GM18511 (cell line): ENCODE measurements at regions not wholly inside any gene's neighbourhood (a gene's known extent, or its start where the extent isn't known, plus 50 kb on each side); places are given as distances from the start of the nearest gene placed in this dataset.
"Not testable (repeated sequence)": the region's sequence is repeated elsewhere in the genome, so short reads cannot be mapped to it uniquely, and the experiment has no call there.

ENCODE experiments used
- ATAC-seq: cut with Tn5 transposase; IDR thresholded peaks from one replicate; pipeline ENCODE4 v1.9.1; 2021; ENCODE audit warnings: mild to moderate bottlenecking, moderate library complexity; ENCODE audit not compliant: unreplicated experiment

GRCh38 chr3:153023896-153024295 lies 138.1 kb upstream of the RAP2B start:
- no peak for ATAC-seq

GRCh38 chr3:153026026-153026425 lies 136.0 kb upstream of the RAP2B start:
- peak; percentile 58 for ATAC-seq

- ATAC-seq, result no peak
Observed at GRCh38 chr3:153028381-153028780, 133.6 kb upstream of the RAP2B start.

- no peak for ATAC-seq
Observed at GRCh38 chr3:153029350-153029749, 132.7 kb upstream of the RAP2B start.

DNA sequence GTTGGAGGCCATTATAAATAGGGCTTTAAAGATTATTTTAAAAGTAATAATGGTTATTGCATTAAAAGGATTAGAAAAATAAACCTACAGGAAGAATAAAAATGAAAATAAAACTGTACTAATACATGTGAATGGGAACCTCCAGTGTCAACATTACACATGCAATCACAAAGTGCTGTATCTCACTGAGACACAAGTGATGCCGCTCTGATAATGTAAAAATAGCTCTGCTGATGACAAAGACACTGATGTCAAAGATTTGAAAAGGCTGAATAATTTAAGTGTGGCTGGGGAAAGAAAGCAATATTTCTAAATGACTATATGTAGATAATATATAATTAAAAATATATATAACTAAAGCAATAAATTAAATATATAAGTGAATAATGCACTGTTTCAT lies 129.1 kb upstream of the RAP2B start:
- no peak for ATAC-seq

DNA sequence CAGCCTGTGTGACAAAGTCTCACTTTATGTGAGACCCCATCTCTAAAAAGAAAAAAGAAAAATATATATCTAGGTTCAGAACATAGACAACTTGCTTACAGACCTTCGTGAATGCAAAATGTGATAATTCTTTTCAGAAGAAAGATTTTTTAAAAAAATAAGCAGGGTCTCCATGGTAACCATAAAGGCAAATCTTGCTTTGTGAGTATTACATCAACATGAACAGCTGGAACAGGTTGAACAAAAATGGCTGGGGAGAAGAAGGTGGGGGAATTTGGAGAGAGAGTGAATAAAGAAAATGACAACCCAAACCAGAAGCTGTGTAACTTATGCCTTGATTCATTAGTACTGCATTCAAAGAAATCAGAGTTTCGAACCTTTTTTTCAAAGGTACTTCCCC lies 125.2 kb upstream of the RAP2B start:
- ATAC-seq, result no peak

- ATAC-seq, result no peak
Observed at GRCh38 chr3:153038367-153038766, 123.7 kb upstream of the RAP2B start.

GRCh38 chr3:153038779-153039178 lies 123.2 kb upstream of the RAP2B start:
- ATAC-seq, result no peak

DNA sequence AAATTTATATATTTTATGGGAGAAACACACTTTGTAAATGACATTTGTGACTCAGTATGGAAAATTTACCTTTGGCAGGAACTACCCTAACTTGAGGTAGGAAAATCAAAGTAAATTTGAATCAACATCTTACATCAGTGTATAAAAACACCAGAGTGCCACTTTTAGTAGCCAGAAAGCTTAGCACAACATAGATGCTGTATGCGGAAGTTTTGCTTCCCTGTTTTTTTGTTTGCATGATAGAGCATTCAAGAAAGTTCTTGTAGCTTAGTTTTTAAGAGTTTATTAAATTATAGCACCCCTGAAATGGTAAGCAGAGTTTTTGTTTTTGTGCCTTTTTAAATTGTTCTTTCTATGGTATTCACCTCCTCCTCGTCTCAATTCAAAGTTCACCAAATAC lies 120.8 kb upstream of the RAP2B start:
- ATAC-seq, result no peak

GRCh38 chr3:153042088-153042487 lies 119.9 kb upstream of the RAP2B start:
- ATAC-seq, result no peak

DNA sequence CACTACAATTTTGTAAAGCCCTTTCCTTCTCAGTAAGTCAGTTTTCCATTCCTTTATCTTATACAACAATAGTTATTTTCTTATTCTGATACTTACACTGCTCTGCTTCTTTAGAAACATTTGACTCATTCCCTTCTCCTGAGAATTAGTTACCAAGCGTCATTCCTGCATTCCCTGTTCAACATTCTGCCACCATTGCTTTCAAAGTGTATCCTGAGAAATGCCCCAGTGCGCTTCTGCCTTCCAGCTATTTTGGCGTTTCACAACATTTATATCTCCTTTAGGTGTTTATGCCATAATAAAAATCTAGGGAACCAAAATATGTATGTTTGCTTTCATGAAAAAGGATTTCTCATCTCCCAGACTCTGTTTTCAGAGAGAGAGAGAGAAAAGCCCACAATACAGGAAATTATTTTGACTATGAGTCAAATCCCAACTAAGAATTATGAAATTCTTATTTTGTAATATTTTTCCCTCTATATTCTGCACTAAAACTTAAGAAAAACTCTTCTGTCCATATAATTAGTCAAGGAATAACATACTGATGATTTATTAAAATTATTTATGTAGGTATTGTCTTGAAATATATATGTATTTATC lies 118.2 kb upstream of the RAP2B start:
- ATAC-seq, result no peak

DNA sequence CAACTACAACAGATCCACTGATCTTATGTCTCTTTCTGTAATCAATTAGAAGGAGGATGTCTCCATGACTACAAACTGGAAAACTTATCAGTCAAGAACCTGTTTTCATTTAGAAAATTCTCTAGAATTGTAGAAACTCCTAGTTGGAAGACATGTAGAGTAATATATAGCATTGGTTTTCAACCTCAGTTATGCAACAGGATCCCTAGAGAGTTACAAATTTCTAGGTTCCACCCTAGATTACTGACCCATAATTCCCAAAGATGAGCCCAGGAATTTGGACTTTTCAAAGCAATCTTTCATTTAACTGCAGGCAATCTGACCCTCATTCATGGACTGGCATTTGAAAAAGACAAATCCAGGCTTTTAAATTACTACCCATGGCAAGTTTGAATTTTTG lies 116.9 kb upstream of the RAP2B start:
- ATAC-seq, result no peak

DNA sequence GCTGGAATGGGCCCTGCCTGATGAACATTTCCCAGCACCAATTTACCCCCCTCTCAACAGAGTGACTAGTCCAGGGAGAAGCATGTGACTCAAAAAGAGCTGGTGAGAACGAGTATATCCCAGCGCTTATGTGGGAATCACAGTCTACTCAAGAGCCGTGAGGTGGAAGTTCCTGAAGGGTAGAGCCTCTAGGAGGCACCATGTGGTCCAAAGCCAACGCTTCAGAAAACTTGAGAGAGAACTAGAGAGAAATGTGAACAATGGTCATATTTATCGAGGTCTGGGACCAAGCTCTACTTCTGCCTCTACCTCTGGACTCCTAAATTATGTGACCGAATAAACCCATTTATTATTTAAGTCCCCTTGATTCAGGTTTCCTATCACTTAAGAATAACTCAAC lies 111.0 kb upstream of the RAP2B start:
- no peak for ATAC-seq

- ATAC-seq, result no peak
Observed at GRCh38 chr3:153051427-153052095, 110.5 kb upstream of the RAP2B start.

DNA sequence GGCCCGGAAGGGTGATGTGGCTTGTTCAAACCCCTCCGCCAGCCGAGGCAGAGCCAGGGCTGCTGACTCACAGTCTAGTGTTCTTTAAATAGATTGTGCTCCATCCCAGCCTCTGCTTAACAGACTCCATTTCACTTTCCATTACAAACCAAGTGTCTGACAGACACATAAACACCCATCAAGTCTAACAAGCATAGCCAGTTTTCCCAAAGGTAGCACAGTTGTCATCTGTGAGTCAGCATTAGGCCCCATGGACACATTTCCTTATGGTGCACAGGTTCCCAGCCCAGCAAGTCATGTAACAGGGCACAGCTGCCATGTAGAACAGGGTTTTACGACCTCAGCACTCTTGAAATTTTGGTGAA lies 109.9 kb upstream of the RAP2B start:
- no peak for ATAC-seq

DNA sequence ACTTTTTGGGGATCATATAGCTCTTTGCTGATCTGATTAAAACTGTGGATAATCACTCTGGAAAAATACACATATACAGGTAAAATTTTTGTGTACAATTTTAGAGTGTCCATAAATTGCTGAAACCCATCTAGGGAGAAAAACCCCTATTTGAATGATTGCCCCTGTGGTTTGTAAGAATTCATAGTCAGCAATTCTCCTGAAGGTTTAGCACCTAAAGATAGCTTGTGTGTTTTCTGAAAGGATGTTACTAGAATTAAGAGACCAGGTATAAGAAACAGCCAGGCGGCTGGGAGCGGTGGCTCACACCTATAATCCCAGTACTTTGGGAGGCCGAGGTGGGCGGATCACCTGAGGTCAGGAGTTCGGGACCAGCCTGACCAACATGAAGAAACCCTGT lies 106.8 kb upstream of the RAP2B start:
- ATAC-seq, result no peak

DNA sequence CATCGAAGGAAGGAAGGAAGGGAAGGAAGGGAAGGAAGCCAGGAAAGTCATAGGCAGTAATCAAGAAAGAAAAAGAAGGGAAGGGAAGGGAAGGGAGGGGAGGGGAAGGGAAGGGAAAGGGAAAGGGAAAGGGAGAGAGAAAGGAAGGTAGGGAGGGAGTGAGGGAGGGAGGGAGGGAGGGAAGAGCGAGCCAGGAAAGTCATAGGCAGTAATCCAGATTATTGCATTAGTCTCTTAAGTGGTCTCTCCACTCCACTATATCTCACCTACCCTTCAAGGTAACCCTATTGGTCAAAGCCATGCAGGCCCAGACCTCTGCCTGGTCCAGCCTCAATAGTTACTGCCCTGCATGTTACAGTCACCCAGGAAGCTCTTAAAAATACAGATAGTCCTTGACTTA lies 106.2 kb upstream of the RAP2B start:
- ATAC-seq, result no peak

GRCh38 chr3:153058031-153058688 lies 103.9 kb upstream of the RAP2B start:
- not testable (repeated sequence) for ATAC-seq

DNA sequence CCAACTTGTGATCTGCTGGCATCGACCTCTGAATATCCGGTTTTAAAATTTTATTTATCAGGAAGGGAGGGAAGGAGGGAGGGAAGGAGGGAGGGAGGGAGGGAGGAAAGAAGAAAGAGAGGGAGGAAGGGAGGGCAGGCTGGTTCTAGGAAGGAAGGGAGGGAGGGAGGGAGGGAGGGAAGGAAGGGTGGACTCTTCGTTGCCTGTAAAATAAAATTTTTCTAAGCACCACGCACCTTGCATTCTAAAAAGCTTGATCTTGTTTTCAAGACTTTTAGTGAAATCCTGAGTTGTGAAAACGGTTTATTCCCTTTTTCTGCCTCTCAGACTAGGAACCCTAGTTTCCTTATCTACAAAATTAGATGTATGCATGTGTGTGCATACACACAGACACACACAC lies 101.7 kb upstream of the RAP2B start:
- ATAC-seq, result no peak

- no peak for ATAC-seq
Observed at GRCh38 chr3:153061938-153062528, 100.0 kb upstream of the RAP2B start.

DNA sequence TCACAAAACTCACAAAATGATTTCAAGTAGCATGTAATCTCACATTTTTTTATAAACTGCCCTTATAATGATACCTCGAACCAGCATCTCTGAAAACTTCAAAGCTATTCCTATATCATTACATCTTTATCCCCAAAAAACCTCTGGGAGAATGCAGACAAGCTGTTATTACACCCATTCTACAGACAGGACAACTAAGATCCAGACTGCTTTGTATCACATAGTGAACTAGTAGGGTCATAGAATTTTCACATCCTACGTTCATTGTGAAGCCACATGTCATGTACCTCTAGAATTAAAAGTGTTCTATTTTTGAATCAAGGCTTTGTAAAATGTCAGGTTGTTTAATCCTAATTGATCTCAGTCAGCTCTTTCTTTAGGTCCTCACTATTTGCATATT lies 98.7 kb upstream of the RAP2B start:
- ATAC-seq, result no peak

DNA sequence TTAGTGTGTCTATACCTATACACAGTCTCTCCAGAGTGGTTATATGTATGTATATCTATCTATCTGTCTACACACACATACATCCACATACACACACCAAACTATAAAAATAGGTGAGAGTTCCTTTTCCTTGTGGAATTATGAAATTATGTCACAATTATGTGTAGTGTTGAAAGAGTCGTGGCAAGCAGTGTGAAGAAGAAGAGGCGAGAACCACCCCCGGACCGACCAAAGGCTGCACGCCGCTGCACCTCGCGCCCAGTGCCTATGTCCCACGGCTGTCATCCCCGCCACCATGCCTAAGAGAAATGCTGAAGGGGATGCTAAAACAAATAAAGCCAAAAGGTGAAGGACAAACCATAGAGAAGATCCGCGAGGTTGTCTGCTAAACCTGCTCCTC lies 95.0 kb upstream of the RAP2B start:
- ATAC-seq, result no peak
